Ectodermal cell (in vitro differentiated cells): ENCODE measurements at regions not wholly inside any gene's neighbourhood (a gene's known extent, or its start where the extent isn't known, plus 50 kb on each side); places are given as distances from the start of the nearest gene placed in this dataset.

Source experiments
- H3K27ac ChIP-seq: 2 replicates; pipeline ENCODE4 v1.7.0; 2013; ENCODE audit warnings: mild to moderate bottlenecking, low read depth, low read length; ENCODE audit not compliant: insufficient read depth, poor library complexity, severe bottlenecking
- H3K27me3 ChIP-seq: 2 replicates; pipeline ENCODE4 v1.7.0; 2013; ENCODE audit warnings: mild to moderate bottlenecking, low read length; ENCODE audit not compliant: insufficient read depth, control insufficient read depth, poor library complexity, severe bottlenecking
- H3K36me3 ChIP-seq: one replicate; pipeline ENCODE4 v1.7.0; 2013; ENCODE audit warnings: low read length; ENCODE audit not compliant: control insufficient read depth, insufficient read depth
- H3K4me1 ChIP-seq: one replicate; pipeline ENCODE4 v1.7.0; 2013; ENCODE audit warnings: low read length; ENCODE audit not compliant: control insufficient read depth, insufficient read depth
- H3K4me3 ChIP-seq: 2 replicates; pipeline ENCODE4 v1.7.0; 2013; ENCODE audit warnings: low read depth, low read length, control low read depth; ENCODE audit not compliant: insufficient read depth
- H3K9me3 ChIP-seq: 2 replicates; pipeline ENCODE4 v1.7.0; 2013; ENCODE audit warnings: mild to moderate bottlenecking, low read length, moderate library complexity; ENCODE audit not compliant: control insufficient read depth
- WGBS, 2 experiments: methylation state at CpG; one replicate each; pipeline ENCODE4 v1.1.7; 2013; ENCODE audit warnings: missing lambda C conversion rate in 2 of 2; 5-methylcytosine and 5-hydroxymethylcytosine counted together

GRCh38 chr5:61752588-61752987, 420.5 kb downstream of the ZSWIM6 start:
- Histone ChIP-seq H3K9me3 (no peaks in the 10 kb centered on the region), H3K27ac (no peak overlapping the region), H3K36me3 (no peaks in the 10 kb centered on the region), H3K27me3 (no peaks in the 10 kb centered on the region), H3K4me3 (no peak overlapping the region), H3K4me1 (no peaks in the 10 kb centered on the region)

DNA sequence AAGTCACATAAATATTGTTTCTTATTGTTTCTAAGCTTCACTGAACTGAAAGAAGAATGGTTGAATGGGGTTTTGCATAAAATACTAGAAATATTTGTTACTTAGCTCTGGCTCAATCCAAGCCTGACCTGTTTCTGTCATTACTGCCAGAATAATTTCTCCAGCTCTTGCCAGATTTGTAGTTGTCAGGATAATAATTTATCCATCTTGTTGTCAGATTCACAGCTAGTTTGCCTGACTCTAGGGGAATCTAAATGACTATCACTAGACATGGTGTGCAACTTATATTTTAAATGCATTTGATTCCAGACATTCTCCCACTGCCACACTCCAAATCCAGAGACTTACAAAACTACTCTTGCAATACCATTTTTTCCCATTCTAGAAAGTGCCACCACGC, 422.7 kb downstream of the ZSWIM6 start:
- Histone ChIP-seq H3K9me3 (no peaks in the 10 kb centered on the region), H3K4me1 (no peaks in the 10 kb centered on the region), H3K4me3 (no peak overlapping the region), H3K36me3 (no peaks in the 10 kb centered on the region), H3K27me3 (no peaks in the 10 kb centered on the region), H3K27ac (no peak overlapping the region)
- 83 to 91% methylated on average over 1 of the region's 1 CpG for WGBS, 2 experiments

- Histone ChIP-seq H3K4me1 (no peaks in the 10 kb centered on the region), H3K9me3 (no peaks in the 10 kb centered on the region), H3K4me3 (no peak overlapping the region), H3K27ac (no peak overlapping the region), H3K36me3 (no peaks in the 10 kb centered on the region), H3K27me3 (no peaks in the 10 kb centered on the region)
- WGBS, 2 experiments = 89 to 91% methylated on average over 4 of the region's 4 CpGs
Measured at GRCh38 chr5:61755726-61756222, 423.7 kb downstream of the ZSWIM6 start.

GRCh38 chr5:61758711-61759110, 426.7 kb downstream of the ZSWIM6 start:
- Histone ChIP-seq H3K27ac (no peak overlapping the region), H3K4me3 (no peak overlapping the region), H3K36me3 (no peaks in the 10 kb centered on the region), H3K27me3 (no peaks in the 10 kb centered on the region), H3K4me1 (no peaks in the 10 kb centered on the region), H3K9me3 (no peaks in the 10 kb centered on the region)
- 91 to 95% methylated on average over 5 of the region's 6 CpGs for WGBS, 2 experiments

DNA sequence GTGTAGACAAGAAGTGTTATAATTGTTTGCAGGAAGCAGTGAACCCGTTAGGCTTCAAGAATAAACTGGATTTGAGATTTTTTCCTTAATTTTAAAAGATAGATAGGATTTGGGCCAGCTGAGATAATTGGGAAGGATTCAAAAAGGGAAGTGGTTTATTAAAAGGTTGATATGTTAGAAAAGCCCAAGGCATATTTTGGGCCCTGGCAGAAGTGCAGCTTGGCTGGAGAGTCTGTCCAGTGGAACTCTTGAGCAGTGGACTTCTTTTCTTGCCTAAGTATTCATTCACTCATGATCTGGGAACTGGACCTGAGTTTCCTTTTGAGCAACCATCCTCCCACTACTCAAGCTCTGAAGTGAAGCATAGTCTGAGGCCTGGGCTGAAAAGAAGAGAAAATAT, 433.4 kb downstream of the ZSWIM6 start:
- WGBS, 2 experiments = 90 to 95% methylated on average over 1 of the region's 1 CpG
- Histone ChIP-seq H3K4me3 (no peak overlapping the region), H3K4me1 (no peaks in the 10 kb centered on the region), H3K27me3 (no peaks in the 10 kb centered on the region), H3K9me3 (no peaks in the 10 kb centered on the region), H3K27ac (no peak overlapping the region), H3K36me3 (no peaks in the 10 kb centered on the region)

DNA sequence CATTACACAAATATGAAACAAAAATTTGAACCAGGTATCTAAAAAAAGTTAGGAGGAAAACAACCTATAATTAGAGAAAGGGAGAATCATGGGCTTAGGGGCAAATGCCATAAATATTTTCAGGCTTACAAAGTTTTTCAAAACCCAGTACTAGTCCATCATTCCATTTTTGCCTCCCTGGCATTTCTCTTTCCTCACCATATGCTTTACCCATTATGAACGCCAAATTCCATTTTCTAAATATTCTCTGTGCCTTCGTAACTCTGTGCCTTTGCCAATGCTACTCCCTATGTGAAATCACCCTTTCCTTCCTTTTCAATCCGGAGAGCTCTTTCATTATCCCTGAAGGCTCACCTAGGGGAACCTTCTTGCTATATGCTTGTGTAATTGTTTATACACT, 434.1 kb downstream of the ZSWIM6 start:
- WGBS, 2 experiments = 87 to 91% methylated on average over 3 of the region's 3 CpGs

DNA sequence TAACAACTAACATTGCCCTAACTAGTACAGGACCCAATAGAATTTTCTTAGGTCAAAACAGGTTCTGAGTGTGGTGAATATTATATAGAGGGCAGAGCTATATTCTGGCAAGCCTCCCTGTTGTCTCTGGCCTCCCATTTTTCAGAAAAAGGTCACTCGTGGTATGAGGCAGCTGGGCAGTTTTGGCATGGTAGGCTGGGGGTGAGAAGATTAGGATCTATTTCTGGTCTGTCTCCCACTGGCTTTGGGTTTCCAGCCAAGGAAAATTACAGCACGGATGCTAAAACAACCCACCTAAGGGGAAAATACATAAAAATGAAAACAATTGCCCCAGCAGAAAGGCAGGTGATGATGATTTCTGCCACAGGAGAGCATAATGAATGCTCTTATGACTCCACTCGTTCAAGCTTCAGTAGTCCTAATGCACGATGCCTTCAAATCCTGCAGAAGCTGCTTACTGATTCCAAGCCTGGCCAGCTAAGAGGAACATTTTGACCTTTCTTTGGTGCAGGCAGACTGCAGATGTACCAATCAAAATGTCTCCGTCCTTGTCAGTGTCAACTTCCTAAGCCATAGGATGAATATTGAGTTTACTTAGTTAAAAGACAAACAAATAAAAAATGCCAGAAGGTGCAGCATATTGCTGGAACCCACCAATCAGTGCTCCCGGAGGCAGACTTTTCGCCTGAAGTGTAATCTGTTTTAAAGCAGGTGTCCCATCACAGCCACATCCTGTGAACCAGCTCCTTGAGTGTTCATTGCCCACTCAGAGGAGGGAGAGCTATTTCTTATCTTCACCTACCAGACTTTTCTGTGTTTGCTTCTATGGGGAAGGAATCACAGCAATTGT, 435.4 kb downstream of the ZSWIM6 start:
- Histone ChIP-seq H3K27ac (no peak overlapping the region), H3K4me3 (no peak overlapping the region), H3K9me3 (no peaks in the 10 kb centered on the region), H3K4me1 (no peaks in the 10 kb centered on the region), H3K36me3 (no peaks in the 10 kb centered on the region), H3K27me3 (no peaks in the 10 kb centered on the region)
- WGBS, 2 experiments = 80 to 93% methylated on average over 6 to 7 of the region's 7 CpGs

More for the DNA sequence above, 434.1 kb downstream of the ZSWIM6 start:
- no peaks in the 10 kb centered on the region for H3K27me3 ChIP-seq
- no peak overlapping the region for H3K27ac ChIP-seq
- H3K9me3 ChIP-seq = no peaks in the 10 kb centered on the region
- H3K4me3 ChIP-seq = no peak overlapping the region
- H3K36me3 ChIP-seq = no peaks in the 10 kb centered on the region
- no peaks in the 10 kb centered on the region for H3K4me1 ChIP-seq

DNA sequence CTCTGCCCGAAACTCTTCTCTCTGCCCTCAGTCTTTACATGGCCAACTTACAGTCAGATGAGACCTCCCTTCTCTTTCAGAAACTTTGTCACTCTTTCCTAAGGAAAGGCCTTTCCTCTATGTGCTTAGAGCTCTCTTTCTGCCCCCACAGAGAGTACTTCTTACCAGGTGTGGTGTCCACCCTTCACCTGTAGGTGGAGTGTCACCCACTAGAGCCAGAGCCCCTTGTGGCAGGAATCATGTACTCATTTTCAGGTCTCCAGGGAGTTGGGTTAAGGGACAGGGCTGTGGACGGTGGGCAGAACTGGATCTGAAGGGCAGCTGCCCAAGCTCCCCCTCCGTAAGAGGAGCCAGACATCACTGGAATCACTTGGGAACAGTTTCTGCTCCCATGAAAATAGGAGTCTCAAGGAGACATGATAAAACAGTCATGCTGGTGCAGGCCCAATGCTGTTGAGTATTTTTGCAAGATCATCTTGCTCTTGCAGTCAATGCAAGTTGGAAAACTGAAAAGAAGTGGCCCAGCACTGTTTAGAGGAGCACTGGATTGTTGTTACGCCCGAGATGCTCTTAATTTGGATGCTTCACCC, 436.7 kb downstream of the ZSWIM6 start:
- H3K9me3 ChIP-seq = no peaks in the 10 kb centered on the region
- WGBS, 2 experiments = 83 to 86% methylated on average over 5 of the region's 5 CpGs

DNA sequence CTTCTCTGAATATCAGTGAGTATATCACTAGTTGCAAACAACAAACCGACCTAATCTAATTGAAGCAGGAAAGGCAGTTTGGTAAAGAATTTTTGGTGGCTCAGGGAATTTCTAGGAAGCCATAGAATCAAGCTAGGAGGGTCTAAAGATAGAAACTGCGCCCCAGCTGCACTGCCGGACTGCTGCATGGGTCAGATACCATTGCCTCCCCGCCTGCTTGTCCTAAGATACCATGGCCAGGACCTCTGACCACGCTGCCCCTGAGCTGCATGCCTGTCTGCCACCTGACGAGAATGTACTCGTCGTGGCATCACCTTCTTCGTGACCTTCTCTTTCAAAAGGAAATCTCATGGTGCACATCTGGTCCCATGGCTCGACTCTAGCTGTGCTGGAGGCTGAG, 439.0 kb downstream of the ZSWIM6 start:
- no peaks in the 10 kb centered on the region for H3K36me3 ChIP-seq
- H3K27me3 ChIP-seq = no peaks in the 10 kb centered on the region
- no peaks in the 10 kb centered on the region for H3K9me3 ChIP-seq
- 92 to 96% methylated on average over 10 of the region's 10 CpGs for WGBS, 2 experiments
- H3K27ac ChIP-seq = no peak overlapping the region
- no peak overlapping the region for H3K4me3 ChIP-seq
- no peaks in the 10 kb centered on the region for H3K4me1 ChIP-seq

More for the DNA sequence above, 436.7 kb downstream of the ZSWIM6 start:
- H3K4me1 ChIP-seq = no peaks in the 10 kb centered on the region
- H3K27ac ChIP-seq = no peak overlapping the region
- no peak overlapping the region for H3K4me3 ChIP-seq
- no peaks in the 10 kb centered on the region for H3K27me3 ChIP-seq
- H3K36me3 ChIP-seq = no peaks in the 10 kb centered on the region

DNA sequence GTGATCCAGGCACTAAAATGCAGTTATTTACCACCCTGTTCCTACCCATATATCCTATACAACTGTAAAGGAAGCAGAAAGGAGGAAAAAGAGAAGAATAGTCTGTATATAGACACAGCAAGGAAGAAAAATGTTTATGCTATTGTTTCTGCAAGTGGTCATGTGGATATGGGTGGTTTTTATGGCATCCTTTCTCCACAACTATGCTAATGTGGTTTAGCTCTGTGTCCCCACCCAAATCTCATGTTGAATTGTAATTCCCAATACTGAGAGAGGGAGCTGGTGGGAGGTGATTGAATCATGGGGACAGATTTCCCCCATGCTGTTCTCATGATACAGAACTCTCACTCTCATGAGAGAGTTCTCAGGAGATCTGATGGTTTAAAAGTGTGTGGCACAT, 439.8 kb downstream of the ZSWIM6 start:
- Histone ChIP-seq H3K4me1 (no peaks in the 10 kb centered on the region), H3K36me3 (no peaks in the 10 kb centered on the region), H3K27me3 (no peaks in the 10 kb centered on the region), H3K9me3 (no peaks in the 10 kb centered on the region), H3K27ac (no peak overlapping the region), H3K4me3 (no peak overlapping the region)
